Gastrocnemius medialis (tissue), 4 donors: ENCODE measurements at regions not wholly inside any gene's neighbourhood (a gene's known extent, or its start where the extent isn't known, plus 50 kb on each side); places are given as distances from the start of the nearest gene placed in this dataset.

Experiments
- CTCF ChIP-seq, 5 experiments: fragments of 450-650 bp in 3 of 5; fragments of 200-600 bp in 2 of 5; sonication (generic) in 2 of 5; IDR thresholded peaks in 4 of 5; conservative IDR thresholded peaks in 1 of 5; 1 replicate in 4 of 5; 2 replicates in 1 of 5; pipeline ENCODE4 v1.5.1; 2016 to 2019; ENCODE audit warnings: antibody characterized with exemption in 5 of 5, mild to moderate bottlenecking in 3 of 5, moderate library complexity in 3 of 5
- POLR2A ChIP-seq, 2 donors: fragments of 450-650 bp; IDR thresholded peaks; one replicate each; pipeline ENCODE4 v1.6.1; 2017; ENCODE audit warnings: antibody characterized with exemption in 2 of 2, mild to moderate bottlenecking in 2 of 2, moderate library complexity in 2 of 2

DNA sequence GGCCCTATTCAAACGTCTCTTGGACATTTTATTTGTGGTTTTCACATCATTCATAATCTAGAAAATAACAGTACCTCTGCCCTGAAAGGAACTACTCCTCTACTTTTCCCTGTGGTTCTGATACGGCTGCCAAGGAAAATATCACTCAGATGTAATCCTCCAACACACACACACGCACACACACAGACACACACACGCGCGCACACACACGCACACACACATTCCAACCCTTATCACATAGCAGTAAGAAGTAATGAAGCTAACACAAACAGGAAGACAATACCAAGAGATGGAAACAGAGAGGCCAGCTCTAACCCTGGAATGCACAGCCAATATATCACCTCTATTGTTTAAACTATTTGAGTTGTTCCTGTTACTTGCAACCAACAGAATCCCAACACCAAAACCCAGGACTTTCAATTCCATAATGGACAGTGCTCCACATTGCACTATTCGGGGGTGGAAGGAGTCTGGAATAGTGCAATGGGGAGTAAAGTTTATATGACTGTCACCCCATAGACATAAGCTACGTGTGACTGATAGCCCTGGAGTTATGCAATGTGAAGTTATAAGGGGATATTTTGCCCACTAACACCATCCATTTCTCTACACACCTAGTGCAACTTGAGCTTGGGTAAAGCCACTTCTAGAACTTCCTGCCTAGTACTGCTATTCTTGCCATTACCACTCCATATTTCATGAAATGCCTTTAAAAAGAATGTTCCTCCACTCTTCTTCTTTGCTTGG lies 71.3 kb upstream of the FNDC3B start:
- TF ChIP-seq CTCF (IDR thresholded peaks at IDR 0.05 in 4 of 5, conservative IDR thresholded peaks at IDR 0.05 in 1 of 5) (no peak), POLR2A (IDR thresholded peaks at IDR 0.05) (no peak)
